Right lobe of liver (tissue), 6 donors: ENCODE measurements at regions not wholly inside any gene's neighbourhood (a gene's known extent, or its start where the extent isn't known, plus 50 kb on each side); places are given as distances from the start of the nearest gene placed in this dataset.
A peak's percentile ranks its signal among the peaks of the same experiment; 100 is the strongest.
"Not testable (repeated sequence)": the region's sequence is repeated elsewhere in the genome, so short reads cannot be mapped to it uniquely, and the experiment has no call there.

Experiments used
- ATAC-seq, 4 donors: fragments of 200-7000 bp; cut with Tn5 transposase; one replicate each; pipeline ENCODE4 v1.9.1; 2020; ENCODE audit warnings: mild to moderate bottlenecking in 4 of 4, moderate library complexity in 4 of 4
- DNase-seq, 3 donors: peaks; one replicate each; pipeline ENCODE4 v3.0.0-alpha.2; 2020
- H3K27ac ChIP-seq, 3 donors: fragments of 200-600 bp; one replicate each; pipeline ENCODE4 v1.8.0; 2022
- H3K27me3 ChIP-seq, 2 donors: fragments of 200-600 bp; one replicate each; pipeline ENCODE4 v1.8.0; 2022
- H3K36me3 ChIP-seq, 4 donors: fragments of 200-600 bp; sonication (generic) in 1 of 4; one replicate each; pipeline versions ENCODE4 v1.5.1 to v1.8.0; 2017 to 2022; ENCODE audit warnings: control low read depth in 1 of 4
- H3K4me1 ChIP-seq, 4 donors: fragments of 200-600 bp; sonication (generic) in 1 of 4; one replicate each; pipeline versions ENCODE4 v1.5.1 to v1.8.0; 2017 to 2022; ENCODE audit warnings: control low read depth in 1 of 4
- H3K4me3 ChIP-seq, 3 donors: fragments of 200-600 bp; one replicate each; pipeline ENCODE4 v1.8.0; 2022
- H3K9me3 ChIP-seq, 4 donors: fragments of 200-600 bp; sonication (generic) in 1 of 4; one replicate each; pipeline versions ENCODE4 v1.5.1 to v1.8.0; 2017 to 2022; ENCODE audit warnings: control low read depth in 1 of 4
- POLR2A ChIP-seq: fragments of 450-650 bp; IDR thresholded peaks from one replicate; pipeline ENCODE4 v1.6.1; 2017; ENCODE audit warnings: antibody characterized with exemption, mild to moderate bottlenecking
- WGBS: methylation state at CpG from one replicate; pipeline ENCODE4 v1.1.6; 2018; ENCODE audit warnings: low coverage, low lambda C conversion rate; ENCODE audit not compliant: insufficient coverage; ENCODE audit errors: missing lambda C conversion rate; 5-methylcytosine and 5-hydroxymethylcytosine counted together
- intact Hi-C, 2 donors: fragments of 100-400 bp; cut with DNase I; formaldehyde crosslinking; loops; one replicate each; pipeline versions ENCODE4 v1.11.2 to v1.14.1; 2022
- TF ChIP-seq, protein P1 (sequence below), 4 donors: fragments of 200-600 bp in 3 of 4; fragments of 450-650 bp in 1 of 4; IDR thresholded peaks; one replicate each; pipeline versions ENCODE4 v1.5.1 to v1.8.0; 2016 to 2022; ENCODE audit warnings: antibody characterized with exemption in 4 of 4, mild to moderate bottlenecking in 2 of 4
- donor health status: DM: no; HTN: yes; CAD: no.
- donor health status: DM: no; HTN: no; CAD: no.
- donor health status: DM: no; HTN: no; CAD: no.
- donor health status: DM: no; HTN: yes; CAD: no.
- donor health status: DM: no; HTN: yes; CAD: no.

DNA sequence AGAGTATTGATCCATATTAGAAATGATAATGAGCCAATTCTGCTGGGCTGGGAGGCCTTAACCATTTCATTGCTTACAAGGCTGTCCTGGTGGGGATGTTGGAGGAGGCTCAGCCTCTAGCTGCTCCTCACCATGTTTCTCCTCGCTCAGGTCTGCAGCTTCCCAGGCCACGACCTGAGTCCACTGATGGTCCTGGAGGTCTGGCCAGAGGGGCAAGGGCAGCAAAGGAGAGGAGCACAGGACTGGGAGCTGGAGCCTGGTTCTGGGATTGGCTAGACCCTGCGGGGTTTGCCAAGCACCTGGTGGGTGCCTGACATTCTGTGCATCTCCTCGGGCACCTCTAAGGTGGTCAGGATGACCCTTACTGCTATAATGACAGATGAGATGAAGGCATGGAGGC, 92.6 kb downstream of the KIF26A start:
- 71% methylated on average over 2 of the region's 4 CpGs for WGBS
- DNase-seq, result peak in 1 of 3 donors; percentile 10
- intact Hi-C loops, result no loop called here

DNA sequence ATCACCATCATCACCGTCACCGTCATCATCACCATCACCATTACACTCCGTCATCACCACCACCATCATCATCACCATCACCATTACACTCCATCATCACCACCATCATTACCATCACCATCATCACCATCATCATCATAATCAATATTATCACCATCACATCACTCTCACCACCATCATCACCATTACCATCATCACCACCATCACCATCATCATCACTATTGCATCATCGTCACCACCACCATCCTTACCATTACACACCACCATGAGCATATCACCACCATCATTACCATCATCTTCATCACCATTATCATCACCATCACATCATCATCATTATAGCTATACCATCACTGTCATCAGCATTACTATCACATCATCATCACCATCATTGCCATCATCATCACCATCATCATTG, 93.7 kb downstream of the KIF26A start:
- 42% methylated on average over 4 of the region's 4 CpGs for WGBS
- Histone ChIP-seq H3K4me1 (no peaks in the 10 kb centered on the region), H3K27ac (no peak overlapping the region), H3K36me3 (no peaks in the 10 kb centered on the region), H3K9me3 (no peaks in the 10 kb centered on the region), H3K27me3 (no peaks in the 10 kb centered on the region), H3K4me3 (no peak overlapping the region)
- intact Hi-C loops, result no loop called here
- ATAC-seq (no peak), DNase-seq (no peak)
- TF ChIP-seq POLR2A, result no peak
- TF ChIP-seq, protein P1, sequence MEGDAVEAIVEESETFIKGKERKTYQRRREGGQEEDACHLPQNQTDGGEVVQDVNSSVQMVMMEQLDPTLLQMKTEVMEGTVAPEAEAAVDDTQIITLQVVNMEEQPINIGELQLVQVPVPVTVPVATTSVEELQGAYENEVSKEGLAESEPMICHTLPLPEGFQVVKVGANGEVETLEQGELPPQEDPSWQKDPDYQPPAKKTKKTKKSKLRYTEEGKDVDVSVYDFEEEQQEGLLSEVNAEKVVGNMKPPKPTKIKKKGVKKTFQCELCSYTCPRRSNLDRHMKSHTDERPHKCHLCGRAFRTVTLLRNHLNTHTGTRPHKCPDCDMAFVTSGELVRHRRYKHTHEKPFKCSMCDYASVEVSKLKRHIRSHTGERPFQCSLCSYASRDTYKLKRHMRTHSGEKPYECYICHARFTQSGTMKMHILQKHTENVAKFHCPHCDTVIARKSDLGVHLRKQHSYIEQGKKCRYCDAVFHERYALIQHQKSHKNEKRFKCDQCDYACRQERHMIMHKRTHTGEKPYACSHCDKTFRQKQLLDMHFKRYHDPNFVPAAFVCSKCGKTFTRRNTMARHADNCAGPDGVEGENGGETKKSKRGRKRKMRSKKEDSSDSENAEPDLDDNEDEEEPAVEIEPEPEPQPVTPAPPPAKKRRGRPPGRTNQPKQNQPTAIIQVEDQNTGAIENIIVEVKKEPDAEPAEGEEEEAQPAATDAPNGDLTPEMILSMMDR (IDR thresholded peaks at IDR 0.05), result no peak

More for the DNA sequence above, 92.6 kb downstream of the KIF26A start:
- H3K27ac ChIP-seq, result no peak overlapping the region
- H3K9me3 ChIP-seq, result no peaks in the 10 kb centered on the region
- no peak overlapping the region for H3K4me3 ChIP-seq
- H3K27me3 ChIP-seq, result no peaks in the 10 kb centered on the region
- H3K4me1 ChIP-seq, result no peaks in the 10 kb centered on the region
- TF ChIP-seq POLR2A, result no peak
- TF ChIP-seq, protein P1 (IDR thresholded peaks at IDR 0.05), result no peak
- H3K36me3 ChIP-seq, result no peaks in the 10 kb centered on the region
- ATAC-seq, result no peak

DNA sequence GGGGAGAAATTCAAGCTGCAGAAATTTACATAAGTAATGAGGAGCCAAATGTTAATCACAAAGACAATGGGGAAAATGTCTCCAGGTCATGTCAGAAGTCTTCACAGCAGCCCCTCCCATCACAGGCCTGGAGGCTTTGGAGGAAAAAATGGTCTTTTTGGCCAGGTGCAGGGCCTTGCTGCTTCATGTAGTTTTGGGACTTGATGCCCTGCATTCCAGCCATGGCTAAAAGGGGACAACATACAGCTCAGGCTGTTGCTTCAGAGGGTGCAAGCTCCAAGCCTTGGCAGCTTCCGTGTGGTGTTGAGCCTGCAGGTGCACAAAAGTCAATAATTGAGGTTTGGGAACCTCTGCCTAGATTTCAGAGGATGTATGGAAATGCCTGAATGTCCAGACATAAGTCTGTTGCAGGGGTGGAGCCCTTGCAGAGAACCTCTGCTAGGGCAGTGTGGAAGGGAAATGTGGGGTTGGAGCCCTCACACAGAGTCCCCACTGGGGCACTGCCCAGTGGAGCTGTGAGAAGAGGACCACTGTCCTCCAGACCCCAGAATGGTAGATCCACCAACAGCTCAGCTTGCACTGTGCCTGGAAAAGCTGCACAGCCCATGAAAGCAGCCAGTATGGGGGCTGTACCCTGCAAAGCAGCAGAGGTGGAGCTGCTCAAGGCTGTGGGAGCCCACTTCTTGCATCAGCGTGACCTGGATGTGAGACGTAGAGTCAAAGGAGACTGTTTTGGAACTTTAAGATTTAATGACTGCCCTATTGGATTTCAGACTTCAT, 95.8 kb downstream of the KIF26A start:
- H3K36me3 ChIP-seq, ATAC-seq, H3K27me3 ChIP-seq, H3K4me1 ChIP-seq, H3K9me3 ChIP-seq, H3K4me3 ChIP-seq, H3K27ac ChIP-seq, intact Hi-C loops: not testable (repeated sequence)
- no CpG with 5 or more reads among the region's 3 CpGs for WGBS
- peak in 1 of 3 donors; percentile 1 for DNase-seq

DNA sequence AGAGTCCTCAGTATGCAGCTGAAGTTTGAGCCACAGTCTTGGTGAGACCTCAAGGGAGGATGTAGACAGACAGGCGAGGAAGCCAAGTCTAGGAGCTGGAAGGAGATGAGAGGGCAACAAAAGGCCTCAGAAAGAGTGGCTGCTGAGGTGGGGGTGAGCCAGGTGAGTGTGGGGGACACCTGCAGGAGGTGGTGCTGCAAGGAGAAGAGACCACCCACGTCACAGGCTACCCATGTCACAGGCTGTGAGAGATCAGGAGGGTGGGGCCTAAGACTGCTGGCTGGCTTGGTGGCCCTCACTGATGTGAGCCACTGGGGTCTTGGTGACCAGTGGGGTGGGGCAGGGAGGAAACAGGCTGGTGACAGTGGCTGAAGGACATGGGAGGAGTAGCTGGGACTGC, 97.3 kb downstream of the KIF26A start:
- Histone ChIP-seq H3K9me3 (no peaks in the 10 kb centered on the region), H3K4me3 (no peak overlapping the region), H3K36me3 (no peaks in the 10 kb centered on the region), H3K27me3 (no peaks in the 10 kb centered on the region), H3K4me1 (no peaks in the 10 kb centered on the region), H3K27ac (no peak overlapping the region)
- ATAC-seq (no peak), DNase-seq (peak in 1 of 3 donors; percentile 21)
- intact Hi-C loops, result no loop called here
- TF ChIP-seq, protein P1 (IDR thresholded peaks at IDR 0.05), result no peak
- no peak for TF ChIP-seq POLR2A
- 51% methylated on average over 2 of the region's 2 CpGs for WGBS

DNA sequence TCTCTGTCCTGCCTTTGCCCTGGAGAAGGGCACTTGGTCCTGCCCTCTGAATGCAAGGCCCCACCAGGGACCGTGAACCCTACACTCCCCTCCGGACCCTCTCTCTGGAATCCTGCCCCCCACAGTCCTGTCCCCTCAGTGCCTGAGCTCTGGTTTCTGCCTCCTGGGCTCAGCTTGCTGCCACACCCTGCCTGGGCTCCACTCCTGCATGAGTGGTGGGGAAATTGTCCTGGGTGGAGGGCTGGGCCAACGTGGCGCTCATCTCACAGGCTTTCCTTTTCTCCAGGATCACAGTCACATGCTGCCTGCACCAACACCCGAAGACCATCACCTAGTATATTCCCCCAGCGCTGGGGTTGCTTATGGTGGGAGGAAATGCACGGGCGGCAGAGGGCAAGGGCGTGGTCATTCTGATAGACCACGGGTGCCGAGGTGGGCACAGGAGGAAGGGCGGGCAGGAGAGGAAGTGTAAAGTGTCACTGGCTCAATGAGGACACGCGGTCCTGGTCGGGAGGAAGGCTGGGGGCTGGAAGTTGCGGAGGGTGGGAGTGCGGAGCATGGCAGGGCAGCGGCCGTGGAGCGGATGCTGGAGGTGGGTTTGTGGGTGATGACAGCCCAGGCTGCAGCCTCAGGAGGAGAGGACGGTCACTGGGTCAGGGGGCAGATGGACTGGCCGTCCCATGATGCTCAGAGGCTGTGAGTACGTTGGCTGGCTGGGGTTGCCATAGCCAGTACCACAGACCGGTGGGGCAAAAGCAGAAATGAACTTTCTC, 99.5 kb downstream of the KIF26A start:
- H3K36me3 ChIP-seq, result no peaks in the 10 kb centered on the region
- DNase-seq, result peak in 2 of 3 donors; percentile 37 to 46
- peak in 1 of 4 donors; percentile 22 for ATAC-seq

More for the DNA sequence above, 99.5 kb downstream of the KIF26A start:
- Histone ChIP-seq H3K27me3 (no peaks in the 10 kb centered on the region), H3K4me3 (no peak overlapping the region), H3K9me3 (no peaks in the 10 kb centered on the region), H3K27ac (no peak overlapping the region), H3K4me1 (no peaks in the 10 kb centered on the region)
- WGBS, result 65% methylated on average over 16 of the region's 24 CpGs
- intact Hi-C loops, result no loop called here
- TF ChIP-seq POLR2A, result no peak
- TF ChIP-seq, protein P1 (IDR thresholded peaks at IDR 0.05), result no peak
